HL-60 (cell line): ENCODE measurements at regions not wholly inside any gene's neighbourhood (a gene's known extent, or its start where the extent isn't known, plus 50 kb on each side); places are given as distances from the start of the nearest gene placed in this dataset.

Experiments used
- DNase-seq, 2 experiments: peaks; one replicate each; pipeline ENCODE4 v3.0.0-alpha.2; 2010 to 2020; ENCODE audit warnings: low read depth in 1 of 2, low spot score in 1 of 2
- H3K27ac ChIP-seq: fragments of 250-450 bp; sonication (Bioruptor Pico); replicated peaks from 2 replicates; pipeline ENCODE4 v1.5.1; 2020; ENCODE audit warnings: mild to moderate bottlenecking, moderate library complexity
- H3K27me3 ChIP-seq: fragments of 250-450 bp; sonication (Bioruptor Pico); 2 replicates; pipeline ENCODE4 v1.5.1; 2021; ENCODE audit warnings: mild to moderate bottlenecking, moderate library complexity; ENCODE audit not compliant: insufficient read depth, poor library complexity, severe bottlenecking
- H3K4me3 ChIP-seq: replicated peaks from 2 replicates; pipeline ENCODE4 v1.5.1; 2011; ENCODE audit warnings: mild to moderate bottlenecking, control low read depth, low read length; ENCODE audit not compliant: insufficient read depth
- GABPA ChIP-seq: IDR thresholded peaks from 2 replicates; pipeline ENCODE4 v1.6.1; 2012; ENCODE audit warnings: low read depth
- POLR2AphosphoS5 ChIP-seq: IDR thresholded peaks from 2 replicates; pipeline ENCODE4 v1.6.1; 2012; ENCODE audit warnings: low read depth
- SPI1 ChIP-seq: IDR thresholded peaks from 2 replicates; pipeline ENCODE4 v1.6.1; 2012; ENCODE audit warnings: low read depth, mild to moderate bottlenecking, borderline replicate concordance
- TF ChIP-seq, protein P1 (sequence below): IDR thresholded peaks from 2 replicates; pipeline ENCODE4 v1.6.1; 2012; ENCODE audit warnings: low read depth; ENCODE audit not compliant: insufficient replicate concordance
- TF ChIP-seq, protein P2 (sequence below): IDR thresholded peaks from one replicate; pipeline ENCODE4 v1.5.1; 2011; ENCODE audit warnings: low read length, control low read depth, inconsistent platforms; ENCODE audit not compliant: insufficient read depth

- TF ChIP-seq, protein P1, sequence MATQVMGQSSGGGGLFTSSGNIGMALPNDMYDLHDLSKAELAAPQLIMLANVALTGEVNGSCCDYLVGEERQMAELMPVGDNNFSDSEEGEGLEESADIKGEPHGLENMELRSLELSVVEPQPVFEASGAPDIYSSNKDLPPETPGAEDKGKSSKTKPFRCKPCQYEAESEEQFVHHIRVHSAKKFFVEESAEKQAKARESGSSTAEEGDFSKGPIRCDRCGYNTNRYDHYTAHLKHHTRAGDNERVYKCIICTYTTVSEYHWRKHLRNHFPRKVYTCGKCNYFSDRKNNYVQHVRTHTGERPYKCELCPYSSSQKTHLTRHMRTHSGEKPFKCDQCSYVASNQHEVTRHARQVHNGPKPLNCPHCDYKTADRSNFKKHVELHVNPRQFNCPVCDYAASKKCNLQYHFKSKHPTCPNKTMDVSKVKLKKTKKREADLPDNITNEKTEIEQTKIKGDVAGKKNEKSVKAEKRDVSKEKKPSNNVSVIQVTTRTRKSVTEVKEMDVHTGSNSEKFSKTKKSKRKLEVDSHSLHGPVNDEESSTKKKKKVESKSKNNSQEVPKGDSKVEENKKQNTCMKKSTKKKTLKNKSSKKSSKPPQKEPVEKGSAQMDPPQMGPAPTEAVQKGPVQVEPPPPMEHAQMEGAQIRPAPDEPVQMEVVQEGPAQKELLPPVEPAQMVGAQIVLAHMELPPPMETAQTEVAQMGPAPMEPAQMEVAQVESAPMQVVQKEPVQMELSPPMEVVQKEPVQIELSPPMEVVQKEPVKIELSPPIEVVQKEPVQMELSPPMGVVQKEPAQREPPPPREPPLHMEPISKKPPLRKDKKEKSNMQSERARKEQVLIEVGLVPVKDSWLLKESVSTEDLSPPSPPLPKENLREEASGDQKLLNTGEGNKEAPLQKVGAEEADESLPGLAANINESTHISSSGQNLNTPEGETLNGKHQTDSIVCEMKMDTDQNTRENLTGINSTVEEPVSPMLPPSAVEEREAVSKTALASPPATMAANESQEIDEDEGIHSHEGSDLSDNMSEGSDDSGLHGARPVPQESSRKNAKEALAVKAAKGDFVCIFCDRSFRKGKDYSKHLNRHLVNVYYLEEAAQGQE, result no peak
- TF ChIP-seq SPI1 (no peak), GABPA (no peak), POLR2AphosphoS5 (no peak)
- TF ChIP-seq, protein P2, sequence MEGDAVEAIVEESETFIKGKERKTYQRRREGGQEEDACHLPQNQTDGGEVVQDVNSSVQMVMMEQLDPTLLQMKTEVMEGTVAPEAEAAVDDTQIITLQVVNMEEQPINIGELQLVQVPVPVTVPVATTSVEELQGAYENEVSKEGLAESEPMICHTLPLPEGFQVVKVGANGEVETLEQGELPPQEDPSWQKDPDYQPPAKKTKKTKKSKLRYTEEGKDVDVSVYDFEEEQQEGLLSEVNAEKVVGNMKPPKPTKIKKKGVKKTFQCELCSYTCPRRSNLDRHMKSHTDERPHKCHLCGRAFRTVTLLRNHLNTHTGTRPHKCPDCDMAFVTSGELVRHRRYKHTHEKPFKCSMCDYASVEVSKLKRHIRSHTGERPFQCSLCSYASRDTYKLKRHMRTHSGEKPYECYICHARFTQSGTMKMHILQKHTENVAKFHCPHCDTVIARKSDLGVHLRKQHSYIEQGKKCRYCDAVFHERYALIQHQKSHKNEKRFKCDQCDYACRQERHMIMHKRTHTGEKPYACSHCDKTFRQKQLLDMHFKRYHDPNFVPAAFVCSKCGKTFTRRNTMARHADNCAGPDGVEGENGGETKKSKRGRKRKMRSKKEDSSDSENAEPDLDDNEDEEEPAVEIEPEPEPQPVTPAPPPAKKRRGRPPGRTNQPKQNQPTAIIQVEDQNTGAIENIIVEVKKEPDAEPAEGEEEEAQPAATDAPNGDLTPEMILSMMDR, result no peak
- Histone ChIP-seq H3K27ac (no peak overlapping the region), H3K27me3 (no peaks in the 10 kb centered on the region), H3K4me3 (no peak overlapping the region)
- no peak for DNase-seq
Observed at GRCh38 chr4:188289531-188290125, 150.4 kb downstream of the TRIML1 start.

GRCh38 chr4:188295899-188296298 lies 156.7 kb downstream of the TRIML1 start:
- no peak for DNase-seq
- TF ChIP-seq, protein P2, result no peak
- TF ChIP-seq SPI1 (no peak), GABPA (no peak), POLR2AphosphoS5 (no peak)
- TF ChIP-seq, protein P1, result no peak
- Histone ChIP-seq H3K27me3 (no peaks in the 10 kb centered on the region), H3K4me3 (no peak overlapping the region), H3K27ac (no peak overlapping the region)

GRCh38 chr4:188296331-188296730 lies 157.1 kb downstream of the TRIML1 start:
- no peak for DNase-seq
- H3K27me3 ChIP-seq, result no peaks in the 10 kb centered on the region
- no peak overlapping the region for H3K27ac ChIP-seq
- no peak for TF ChIP-seq POLR2AphosphoS5
- no peak for TF ChIP-seq SPI1
- no peak overlapping the region for H3K4me3 ChIP-seq

GRCh38 chr4:188297873-188298272 lies 158.6 kb downstream of the TRIML1 start:
- DNase-seq, result no peak
- no peaks in the 10 kb centered on the region for H3K27me3 ChIP-seq
- H3K27ac ChIP-seq, result no peak overlapping the region
- TF ChIP-seq SPI1 (no peak), POLR2AphosphoS5 (no peak), GABPA (no peak)
- TF ChIP-seq, protein P2, result no peak
- TF ChIP-seq, protein P1, result no peak
- H3K4me3 ChIP-seq, result no peak overlapping the region
